ENCODE measurements at regions not wholly inside any gene's neighbourhood (a gene's known extent, or its start where the extent isn't known, plus 50 kb on each side); places are given as distances from the start of the nearest gene placed in this dataset.
A peak's percentile ranks its signal among the peaks of the same experiment; 100 is the strongest.
"Not testable (repeated sequence)": the region's sequence is repeated elsewhere in the genome, so short reads cannot be mapped to it uniquely, and the experiment has no call there.

DNA sequence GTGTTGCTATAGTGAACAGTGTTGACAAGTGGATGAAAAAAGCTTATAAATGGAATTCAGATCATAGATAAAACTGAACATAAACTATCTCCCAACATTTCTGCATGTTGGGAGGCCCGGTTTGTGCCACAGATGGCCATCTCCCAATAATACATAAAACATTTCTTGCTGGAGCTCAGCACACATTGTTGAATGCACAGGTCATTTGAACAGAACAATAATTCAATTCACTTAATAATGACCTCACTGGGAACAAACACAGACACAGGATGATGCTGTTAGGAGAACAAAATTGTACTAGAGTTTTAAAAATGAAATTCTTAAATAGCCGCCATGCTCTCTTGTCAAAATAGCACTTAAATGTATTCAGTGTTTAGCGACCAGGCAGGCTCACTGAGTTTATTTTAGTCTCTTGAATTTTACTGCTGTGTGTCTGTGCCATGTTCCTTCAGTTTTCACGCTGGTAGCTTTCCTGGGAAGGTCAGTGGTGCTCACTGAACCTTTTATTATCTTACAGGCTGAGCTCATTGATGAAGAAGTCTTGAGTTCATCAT lies 85.0 kb upstream of the SSBP2 start:
- DNase-seq (ENCODE audit: low spot score), result no peak
- peak; percentile 68 for ATAC-seq
- intact Hi-C loops (cut with DNase I), result no loop called here

DNA sequence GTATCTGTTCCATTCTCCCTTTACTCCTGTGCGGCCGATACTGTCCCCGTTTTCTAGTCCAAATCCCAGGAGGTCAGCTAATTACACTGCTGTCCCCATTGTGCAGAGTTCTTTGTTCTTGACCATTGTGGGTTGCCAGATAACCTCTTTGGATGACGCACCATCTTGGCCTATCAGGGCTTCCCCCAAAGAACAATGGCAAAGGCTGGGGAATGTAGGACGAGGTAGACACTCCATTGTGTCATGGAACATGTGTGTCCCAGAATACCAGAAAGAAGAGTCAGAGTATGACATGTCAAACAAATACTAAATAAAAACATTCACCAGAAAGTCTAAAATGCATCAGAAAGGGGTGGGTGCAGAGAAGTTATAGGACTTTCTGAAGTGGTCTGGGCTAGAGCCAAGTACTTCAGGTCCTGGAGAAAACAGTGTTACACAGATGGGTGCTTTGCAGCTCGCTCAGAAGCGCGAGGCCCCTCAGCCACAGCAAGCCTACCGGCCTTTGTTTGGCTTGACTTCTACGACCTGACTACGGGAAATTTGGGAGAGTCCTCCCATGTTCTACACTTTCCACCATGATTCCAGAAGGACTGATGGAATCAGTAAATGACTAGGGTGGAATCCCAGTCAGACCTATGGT lies 83.2 kb upstream of the SSBP2 start:
- ATAC-seq (no peak), DNase-seq (ENCODE audit: low spot score) (no peak)
- intact Hi-C loops (cut with DNase I), result no loop called here

DNA sequence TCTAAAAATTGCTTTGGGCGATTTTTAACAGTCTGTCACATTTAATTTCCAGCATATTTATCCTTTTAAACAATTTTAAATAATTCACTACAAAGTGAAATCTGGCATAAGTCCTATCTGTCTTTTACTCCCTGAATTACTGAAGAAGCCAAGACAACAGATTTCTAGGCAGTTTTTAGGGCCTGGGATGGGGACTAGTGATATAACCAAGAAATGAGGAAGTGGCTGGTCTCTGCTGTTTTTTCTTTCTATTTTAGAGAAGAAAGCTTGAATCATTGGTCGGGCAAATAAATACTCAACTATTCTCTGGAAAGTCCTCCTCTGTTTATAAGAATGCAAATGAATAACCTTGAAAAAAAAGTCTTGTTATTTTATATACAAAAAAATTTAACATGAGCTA lies 79.7 kb upstream of the SSBP2 start:
- no peak for DNase-seq (ENCODE audit: low spot score)
- no peak for ATAC-seq
- intact Hi-C loops (cut with DNase I), result no loop called here

DNA sequence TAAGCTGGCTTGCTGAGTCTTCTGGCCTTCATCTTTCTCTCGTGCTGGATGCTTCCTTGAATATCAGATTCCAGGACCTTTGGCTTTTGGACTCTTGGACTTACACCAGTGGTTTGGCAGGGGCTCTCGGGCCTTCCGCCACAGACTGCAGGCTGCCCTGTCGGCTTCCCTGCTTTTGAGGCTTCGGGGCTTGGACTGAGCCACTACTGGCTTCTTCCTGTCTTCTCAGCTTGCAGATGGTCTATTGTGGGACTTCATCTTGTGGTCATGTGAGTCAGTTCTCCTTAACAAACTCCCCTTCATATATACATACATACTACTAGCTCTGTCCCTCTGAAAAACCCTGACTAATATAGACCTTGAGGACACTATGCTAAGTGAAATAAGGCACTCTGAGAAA lies 78.3 kb upstream of the SSBP2 start:
- peak; percentile 41 for ATAC-seq
- no peak for DNase-seq (ENCODE audit: low spot score)
- intact Hi-C loops (cut with DNase I), result no loop called here

DNA sequence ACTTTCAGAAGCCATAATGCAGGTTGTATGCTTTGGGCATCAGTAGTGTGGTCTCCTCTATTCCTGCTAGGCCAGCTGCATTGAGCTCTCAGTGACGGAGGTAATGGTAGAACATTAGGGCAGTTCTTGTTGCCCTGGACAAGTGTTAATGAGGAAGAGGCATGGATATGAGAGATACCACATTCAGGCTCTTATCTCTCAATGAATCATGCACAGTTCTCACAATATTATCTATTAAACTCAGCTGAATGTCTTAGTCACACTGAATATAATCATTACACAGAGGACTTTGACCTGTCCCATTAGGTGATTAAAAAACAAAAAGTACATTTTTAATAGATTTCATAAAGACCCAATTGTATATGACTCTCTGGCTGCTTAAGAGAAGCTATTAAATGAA lies 76.6 kb upstream of the SSBP2 start:
- ATAC-seq, result no peak
- intact Hi-C loops (cut with DNase I), result no loop called here
- no peak for DNase-seq (ENCODE audit: low spot score)

DNA sequence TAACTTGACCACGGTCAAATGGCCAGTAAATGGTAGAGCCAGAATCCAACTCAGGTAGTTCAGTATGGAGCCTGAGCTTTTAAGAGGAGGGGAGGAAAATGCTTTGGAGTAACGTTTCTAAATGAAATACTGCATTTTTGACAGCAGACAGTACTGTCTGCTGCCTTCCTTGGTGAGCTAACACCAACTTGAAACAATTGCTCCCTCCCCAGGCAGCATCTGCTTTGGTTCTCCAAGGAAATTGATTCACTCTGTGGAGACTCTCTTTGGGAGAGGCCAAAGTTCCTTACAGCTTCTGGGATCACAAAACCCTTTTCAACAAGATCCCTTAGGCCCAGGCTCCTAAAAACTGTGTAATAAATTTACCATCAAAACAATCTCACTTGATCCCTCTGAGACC lies 75.2 kb upstream of the SSBP2 start:
- intact Hi-C loops (cut with DNase I), result no loop called here
- ATAC-seq (peak; percentile 44), DNase-seq (ENCODE audit: low spot score) (no peak)

DNA sequence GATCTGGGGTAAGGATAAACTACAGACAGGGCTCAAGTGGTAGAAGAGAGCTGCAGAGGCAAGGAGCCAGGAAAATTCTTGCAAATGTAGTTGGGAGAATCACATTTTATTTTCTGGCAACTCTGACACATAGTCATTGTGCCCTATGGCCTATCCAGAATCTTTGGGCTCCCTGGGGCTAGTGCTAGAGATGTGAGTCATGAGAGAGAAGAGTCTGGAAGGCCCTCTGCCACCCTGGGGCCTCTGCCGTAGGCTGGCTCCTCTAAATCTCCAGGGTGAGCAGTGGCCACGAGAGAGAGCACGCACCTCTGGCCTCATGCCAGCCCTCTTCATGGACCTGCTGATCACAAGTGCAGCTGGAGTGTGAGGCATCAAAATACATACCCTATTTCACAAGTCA lies 74.3 kb upstream of the SSBP2 start:
- ATAC-seq (peak; percentile 87), DNase-seq (ENCODE audit: low spot score) (peak; percentile 67)
- intact Hi-C loops (cut with DNase I), result no loop called here

DNA sequence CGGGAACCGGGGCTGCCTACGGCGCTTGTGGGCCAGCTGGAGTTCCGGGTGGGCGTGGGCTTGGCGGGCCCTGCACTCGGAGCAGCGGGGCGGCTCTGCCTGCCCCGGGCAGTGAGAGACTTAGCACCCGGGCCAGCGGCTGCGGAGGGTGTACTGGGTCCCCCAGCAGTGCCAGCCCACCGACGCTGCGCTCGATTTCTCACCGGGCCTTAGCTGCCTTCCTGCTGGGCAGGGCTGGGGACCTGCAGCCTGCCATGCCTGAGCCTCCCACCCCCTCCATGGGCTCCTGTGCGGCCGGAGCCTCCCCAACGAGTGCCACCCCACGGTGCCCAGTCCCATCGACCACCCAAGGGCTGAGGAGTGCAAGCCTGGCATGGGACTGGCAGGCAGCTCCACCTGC lies 72.8 kb upstream of the SSBP2 start:
- ATAC-seq; DNase-seq (ENCODE audit: low spot score); intact Hi-C loops (cut with DNase I): not testable (repeated sequence)

DNA sequence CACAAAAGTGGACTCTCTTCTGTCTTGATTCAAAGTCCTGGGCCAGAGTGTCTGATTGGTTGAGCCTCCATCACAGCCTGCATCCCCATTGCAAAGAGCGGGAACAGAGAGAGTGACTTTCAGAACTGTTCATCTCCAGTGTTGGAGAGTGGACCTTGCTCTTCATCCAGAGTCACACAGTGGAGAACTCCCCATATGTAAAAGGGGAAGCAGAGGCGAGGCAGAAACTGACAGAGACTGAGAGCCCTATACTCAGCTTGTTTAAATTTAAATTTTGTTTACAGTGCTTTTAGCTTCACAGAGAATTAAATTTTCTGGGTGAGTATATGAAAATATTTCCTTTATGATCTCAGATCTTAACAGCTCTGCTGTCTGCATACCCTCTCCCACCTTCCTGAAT lies 70.0 kb upstream of the SSBP2 start:
- ATAC-seq, result no peak
- DNase-seq (ENCODE audit: low spot score), result no peak
- intact Hi-C loops (cut with DNase I), result no loop called here

DNA sequence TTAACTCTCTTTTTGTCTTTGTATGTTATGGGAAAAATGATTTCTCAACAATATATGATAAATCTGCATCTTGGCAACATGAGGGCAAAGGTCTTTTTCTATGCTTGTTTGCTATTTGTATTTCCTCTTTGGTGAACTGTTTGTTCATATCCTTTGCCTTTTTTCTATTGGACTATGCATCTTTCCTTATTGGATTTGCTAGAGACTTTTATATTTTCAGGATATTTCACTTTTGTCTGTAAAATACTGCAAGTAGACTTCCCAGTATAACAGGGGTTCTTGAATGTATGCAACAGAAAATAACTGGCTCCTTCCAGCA lies 69.4 kb upstream of the SSBP2 start:
- DNase-seq (ENCODE audit: low spot score) (no peak), ATAC-seq (no peak)
- intact Hi-C loops (cut with DNase I), result no loop called here

DNA sequence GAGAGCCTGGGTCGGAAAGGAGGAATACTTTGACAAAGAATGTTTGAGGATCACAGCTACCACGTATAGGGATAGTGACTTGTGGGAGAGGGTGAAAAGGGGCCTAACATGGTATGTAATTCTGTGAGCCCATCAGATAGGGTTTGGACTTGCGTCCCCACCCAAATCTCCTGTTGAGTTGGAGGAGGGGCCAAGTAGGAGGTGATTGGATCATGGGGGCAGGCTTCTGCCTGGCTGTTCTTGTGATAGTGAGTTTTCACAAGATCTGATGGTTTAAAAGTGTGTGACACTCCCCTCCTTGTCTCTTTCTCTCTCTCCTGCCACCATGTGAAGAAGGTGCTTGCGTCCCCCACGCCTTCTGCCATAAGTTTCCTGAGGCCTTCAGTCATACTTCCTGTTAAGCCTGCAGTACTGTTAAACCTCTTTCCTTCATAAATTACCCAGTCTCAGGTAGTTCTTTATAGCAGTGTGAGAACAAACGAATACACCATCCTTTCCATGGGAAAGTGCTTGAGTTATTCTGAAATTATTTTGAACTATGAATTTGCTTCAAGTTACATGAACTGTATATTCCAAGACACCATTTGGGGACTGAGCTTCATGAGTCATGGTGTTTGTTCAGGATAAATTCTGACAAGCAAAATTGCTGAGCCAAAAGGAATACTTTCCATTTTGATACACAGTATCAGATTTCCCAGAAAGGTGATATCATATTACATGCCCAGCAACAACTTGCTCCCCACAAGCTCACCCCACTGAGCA lies 68.8 kb upstream of the SSBP2 start:
- no peak for DNase-seq (ENCODE audit: low spot score)
- no peak for ATAC-seq
- intact Hi-C loops (cut with DNase I), result no loop called here

DNA sequence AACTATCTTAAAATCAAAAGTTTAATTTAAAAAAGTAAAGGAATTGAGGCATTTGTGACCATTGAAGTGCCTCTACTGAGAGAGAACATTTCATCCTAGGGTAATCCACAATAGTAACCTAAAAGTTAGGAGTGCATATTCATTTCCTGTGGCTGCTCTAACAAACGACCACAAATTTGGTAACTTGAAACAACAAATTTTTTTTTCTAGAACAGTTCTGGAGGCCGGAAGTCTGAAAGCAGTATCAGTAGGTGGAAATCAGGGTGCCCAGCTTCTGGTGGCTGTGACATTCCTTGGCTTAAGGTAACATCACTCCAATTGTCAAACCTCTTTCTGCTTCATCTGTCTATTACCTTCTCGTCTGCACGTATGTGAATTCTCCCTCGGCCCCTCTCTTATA lies 67.1 kb upstream of the SSBP2 start:
- ATAC-seq, result no peak
- intact Hi-C loops (cut with DNase I), result no loop called here

DNA sequence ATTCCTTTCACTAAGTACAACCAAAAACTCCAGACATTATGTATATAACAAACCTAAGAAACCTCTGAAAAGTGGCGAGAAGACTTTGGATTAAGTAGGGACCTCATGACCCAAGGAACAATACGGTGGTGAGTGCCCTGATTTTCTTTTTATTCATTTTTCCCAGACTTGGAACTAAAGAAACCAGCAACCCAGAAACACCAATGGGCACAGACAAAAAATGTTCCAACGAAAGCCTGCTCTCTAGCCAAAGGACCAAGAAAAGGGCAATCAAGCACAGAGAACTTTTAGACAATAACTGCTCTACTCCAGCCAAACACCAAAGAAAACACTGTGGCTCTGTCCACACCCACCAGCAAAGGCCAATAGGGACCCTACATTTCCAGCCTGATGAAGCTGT lies 66.2 kb upstream of the SSBP2 start:
- intact Hi-C loops (cut with DNase I), result no loop called here

More for the DNA sequence above, 67.1 kb upstream of the SSBP2 start:
- no peak for DNase-seq (ENCODE audit: low spot score)

DNA sequence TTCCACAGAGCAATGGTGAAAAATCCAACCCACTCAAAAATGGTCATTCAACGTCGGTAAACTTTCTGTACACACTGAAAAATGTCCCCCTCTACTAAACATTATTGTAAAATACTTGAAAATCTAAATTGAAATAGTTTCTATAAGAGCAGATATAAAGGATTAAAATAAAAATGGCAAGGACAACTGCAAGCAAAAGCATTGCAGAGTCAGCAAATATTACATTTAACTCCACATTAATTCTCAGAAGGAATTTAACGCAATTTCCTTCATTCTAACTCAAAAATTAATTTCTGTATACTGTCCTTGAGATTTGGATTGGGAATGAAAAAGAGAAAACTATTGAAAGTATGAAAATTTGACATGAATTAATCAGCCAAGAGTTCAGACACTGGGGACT lies 64.4 kb upstream of the SSBP2 start:
- ATAC-seq, result no peak
- intact Hi-C loops (cut with DNase I), result no loop called here
- no peak for DNase-seq (ENCODE audit: low spot score)

More for the DNA sequence above, 66.2 kb upstream of the SSBP2 start:
- DNase-seq (ENCODE audit: low spot score), result no peak
- no peak for ATAC-seq

DNA sequence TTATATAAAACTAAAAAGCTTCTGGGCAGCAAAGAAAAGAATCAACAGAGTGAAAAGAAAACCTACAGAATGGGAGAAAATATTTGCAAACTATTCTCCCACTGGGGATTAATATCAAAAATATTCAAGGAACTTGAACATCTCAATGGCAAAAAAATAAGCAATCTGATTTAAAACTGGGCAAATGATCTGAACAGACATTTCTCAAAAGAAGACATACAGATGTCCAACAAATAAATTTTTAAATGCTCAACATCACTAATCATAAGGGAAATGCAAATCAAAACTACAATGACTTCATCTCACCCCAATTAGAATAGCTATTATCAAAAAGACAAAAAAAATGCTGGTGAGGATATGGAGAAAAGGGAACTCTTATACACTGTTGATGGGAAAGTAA lies 57.2 kb upstream of the SSBP2 start:
- ATAC-seq, result no peak
- intact Hi-C loops (cut with DNase I), result no loop called here
- DNase-seq (ENCODE audit: low spot score), result no peak

DNA sequence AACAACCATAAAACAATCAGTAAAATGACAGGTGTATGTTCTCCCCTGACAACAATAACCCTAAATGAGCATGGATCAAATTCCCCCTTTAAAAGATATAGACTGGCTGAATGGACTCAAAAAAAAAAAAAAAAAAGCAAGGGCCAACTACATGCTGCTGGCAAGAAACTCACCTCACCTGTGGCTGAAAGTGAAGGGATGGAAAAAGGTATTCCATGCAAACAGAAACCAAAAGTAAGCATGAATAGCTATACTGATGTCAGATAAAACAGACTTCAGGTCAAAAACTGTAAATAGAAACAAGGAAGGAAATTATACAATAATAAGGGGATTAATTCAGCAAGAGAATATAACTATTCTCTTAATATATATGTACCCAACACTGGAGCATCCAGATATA lies 54.2 kb upstream of the SSBP2 start:
- intact Hi-C loops (cut with DNase I), result no loop called here
- ATAC-seq, result no peak

DNA sequence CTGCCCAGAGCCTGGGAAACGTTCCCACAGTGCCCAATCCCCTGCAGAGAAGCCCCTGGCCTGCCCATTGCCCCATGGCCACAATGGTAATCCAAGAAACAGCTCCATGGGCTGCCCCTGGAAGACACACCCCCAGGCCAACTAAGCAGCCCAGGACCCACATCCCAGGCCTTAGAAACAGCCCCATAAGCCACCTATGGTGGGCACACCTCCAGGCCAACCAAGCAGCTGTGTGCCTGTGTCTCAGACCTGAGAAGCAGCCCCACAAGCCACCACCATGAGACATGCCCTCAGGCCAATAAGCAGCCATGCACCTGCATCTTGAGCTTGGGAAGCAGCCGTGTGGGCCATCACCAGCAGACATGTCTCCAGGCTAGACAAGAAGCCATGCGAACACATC lies 52.9 kb upstream of the SSBP2 start:
- DNase-seq (ENCODE audit: low spot score) (no peak), ATAC-seq (no peak)
- intact Hi-C loops (cut with DNase I), result no loop called here

More for the DNA sequence above, 54.2 kb upstream of the SSBP2 start:
- DNase-seq (ENCODE audit: low spot score), result no peak

DNA sequence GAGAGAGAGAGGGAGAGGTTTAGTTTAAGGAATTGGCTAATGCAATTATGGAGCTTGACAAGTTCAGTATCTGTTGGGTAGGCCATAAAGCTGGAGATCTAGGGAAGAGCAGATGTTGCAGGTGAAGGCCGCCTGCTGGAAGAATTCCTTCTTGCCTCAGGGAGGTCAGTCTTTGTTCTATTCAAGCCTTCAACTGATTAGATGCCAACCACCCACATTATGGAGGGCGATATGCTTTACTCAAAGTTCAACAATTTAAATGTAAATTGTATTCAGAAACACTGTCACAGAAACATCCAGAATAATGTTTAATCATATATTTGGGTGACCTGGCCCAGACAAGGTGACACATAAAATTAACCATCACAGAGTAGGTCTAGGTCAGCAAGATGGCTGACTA lies 51.7 kb upstream of the SSBP2 start:
- ATAC-seq (no peak), DNase-seq (ENCODE audit: low spot score) (no peak)
- intact Hi-C loops (cut with DNase I), result no loop called here

DNA sequence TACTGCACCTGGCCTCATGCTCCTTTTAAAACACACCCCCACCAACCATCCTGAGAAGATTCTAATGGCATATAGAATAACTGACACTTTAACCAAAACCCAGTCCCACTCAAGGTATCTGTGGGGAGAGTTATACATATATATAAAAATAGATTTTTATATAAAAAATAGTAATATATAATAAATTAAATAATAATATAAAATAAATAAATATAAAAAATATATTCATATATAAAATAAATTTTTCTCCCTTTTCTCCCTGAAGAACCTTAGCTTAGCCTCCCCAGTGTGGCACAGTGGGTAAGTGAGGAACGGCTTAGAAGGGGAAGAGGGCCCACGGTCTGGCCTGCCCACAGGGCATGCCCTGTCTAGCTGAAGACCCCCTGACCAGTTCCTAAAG lies 51.1 kb upstream of the SSBP2 start:
- DNase-seq (ENCODE audit: low spot score) (no peak), ATAC-seq (no peak)
- intact Hi-C loops (cut with DNase I), result no loop called here

DNA sequence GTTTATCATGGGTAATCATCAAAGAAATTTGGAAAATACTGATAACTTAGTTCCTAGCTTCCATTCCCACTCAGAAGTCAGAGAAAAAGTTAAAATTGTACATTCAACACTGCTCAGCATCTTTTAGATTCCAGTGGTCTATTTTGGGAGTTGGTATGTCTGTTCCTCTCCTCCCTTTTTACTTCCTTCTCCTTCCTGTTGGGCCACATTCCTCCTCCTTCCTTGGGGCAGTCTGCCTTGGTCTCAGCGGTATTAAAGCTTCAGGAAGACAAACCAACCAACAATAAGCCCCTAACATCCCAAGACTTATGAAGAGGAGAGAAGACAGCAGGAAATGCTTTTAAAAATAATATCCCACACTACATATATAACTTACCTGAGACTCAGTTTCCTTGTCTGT lies 49.9 kb upstream of the SSBP2 start:
- ATAC-seq (no peak), DNase-seq (ENCODE audit: low spot score) (no peak)
- intact Hi-C loops (cut with DNase I), result no loop called here

All from sciatic nerve (tissue), 2 donors.